Upper lobe of right lung (tissue), 1 donor: ENCODE measurements at regions not wholly inside any gene's neighbourhood (a gene's known extent, or its start where the extent isn't known, plus 50 kb on each side); places are given as distances from the start of the nearest gene placed in this dataset.

Experiments used
- ATAC-seq: fragments of 200-7000 bp; cut with Tn5 transposase; one replicate; pipeline ENCODE4 v1.9.1; 2020; ENCODE audit warnings: mild to moderate bottlenecking, moderate library complexity
- DNase-seq: peaks from one replicate; pipeline ENCODE4 v3.0.0-alpha.2; 2020
- H3K27ac ChIP-seq: fragments of 200-600 bp; one replicate; pipeline ENCODE4 v1.8.0; 2022
- H3K27me3 ChIP-seq: fragments of 200-600 bp; one replicate; pipeline ENCODE4 v1.8.0; 2022; ENCODE audit warnings: mild to moderate bottlenecking
- H3K36me3 ChIP-seq: fragments of 200-600 bp; one replicate; pipeline ENCODE4 v1.8.0; 2022
- H3K4me1 ChIP-seq: fragments of 200-600 bp; one replicate; pipeline ENCODE4 v1.8.0; 2022
- H3K4me3 ChIP-seq: fragments of 200-600 bp; one replicate; pipeline ENCODE4 v1.8.0; 2022; ENCODE audit warnings: mild to moderate bottlenecking
- H3K9me3 ChIP-seq: fragments of 200-600 bp; one replicate; pipeline ENCODE4 v1.8.0; 2022
- CTCF ChIP-seq: fragments of 200-600 bp; IDR thresholded peaks from one replicate; pipeline ENCODE4 v1.8.0; 2022; ENCODE audit warnings: antibody characterized with exemption
- intact Hi-C: fragments of 100-400 bp; cut with DNase I; formaldehyde crosslinking; loops from one replicate; pipeline ENCODE4 v1.11.0; 2022
- donor health status: DM: no; HTN: yes; CAD: no; lungs with severe emphysema.

GRCh38 chr6:126786262-126786661 is 332.2 kb upstream of the RSPO3 start:
- DNase-seq: no peak
- Histone ChIP-seq H3K4me3 (no peak overlapping the region), H3K9me3 (no peaks in the 10 kb centered on the region), H3K36me3 (no peaks in the 10 kb centered on the region), H3K4me1 (no peaks in the 10 kb centered on the region), H3K27ac (no peak overlapping the region), H3K27me3 (no peaks in the 10 kb centered on the region)
- intact Hi-C loops: no loop called here
- ATAC-seq: no peak
- TF ChIP-seq CTCF: no peak

GRCh38 chr6:126787635-126788034 is 330.8 kb upstream of the RSPO3 start:
- H3K4me3 ChIP-seq: no peak overlapping the region
- intact Hi-C loops: no loop called here
- no peaks in the 10 kb centered on the region for H3K9me3 ChIP-seq
- no peaks in the 10 kb centered on the region for H3K4me1 ChIP-seq
- no peak for TF ChIP-seq CTCF
- no peaks in the 10 kb centered on the region for H3K27me3 ChIP-seq
- ATAC-seq (no peak), DNase-seq (no peak)
- no peak overlapping the region for H3K27ac ChIP-seq
- no peaks in the 10 kb centered on the region for H3K36me3 ChIP-seq

- intact Hi-C loops: no loop called here
- TF ChIP-seq CTCF: no peak
- DNase-seq (no peak), ATAC-seq (no peak)
- no peak overlapping the region for H3K4me3 ChIP-seq
- no peaks in the 10 kb centered on the region for H3K4me1 ChIP-seq
- no peaks in the 10 kb centered on the region for H3K27me3 ChIP-seq
- H3K36me3 ChIP-seq: no peaks in the 10 kb centered on the region
- no peaks in the 10 kb centered on the region for H3K9me3 ChIP-seq
- no peak overlapping the region for H3K27ac ChIP-seq
Observed at GRCh38 chr6:126788861-126789365, 329.6 kb upstream of the RSPO3 start.

- no peak for TF ChIP-seq CTCF
- no peak overlapping the region for H3K4me3 ChIP-seq
- intact Hi-C loops: no loop called here
- no peaks in the 10 kb centered on the region for H3K9me3 ChIP-seq
- no peaks in the 10 kb centered on the region for H3K27me3 ChIP-seq
- H3K36me3 ChIP-seq: no peaks in the 10 kb centered on the region
- DNase-seq: no peak
- H3K4me1 ChIP-seq: no peaks in the 10 kb centered on the region
- ATAC-seq: no peak
- no peak overlapping the region for H3K27ac ChIP-seq
Observed at GRCh38 chr6:126792340-126793085, 326.0 kb upstream of the RSPO3 start.

- Histone ChIP-seq H3K36me3 (no peaks in the 10 kb centered on the region), H3K27me3 (no peaks in the 10 kb centered on the region), H3K9me3 (no peaks in the 10 kb centered on the region), H3K4me1 (no peaks in the 10 kb centered on the region), H3K27ac (no peak overlapping the region), H3K4me3 (no peak overlapping the region)
- no peak for TF ChIP-seq CTCF
- intact Hi-C loops: no loop called here
- ATAC-seq: no peak
- no peak for DNase-seq
Observed at GRCh38 chr6:126795161-126795560, 323.3 kb upstream of the RSPO3 start.
